Breast epithelium (tissue), 4 donors: ENCODE measurements at regions not wholly inside any gene's neighbourhood (a gene's known extent, or its start where the extent isn't known, plus 50 kb on each side); places are given as distances from the start of the nearest gene placed in this dataset.

Experiments
- DNase-seq, 2 donors: peaks; one replicate each; pipeline ENCODE4 v3.0.0-alpha.2; 2019; ENCODE audit warnings: low spot score in 2 of 2
- H3K27ac ChIP-seq, 2 donors: fragments of 200-600 bp; sonication (generic) in 1 of 2; one replicate each; pipeline ENCODE4 v1.5.1; 2016 to 2019; ENCODE audit warnings: mild to moderate bottlenecking in 1 of 2
- H3K27me3 ChIP-seq, 2 donors: fragments of 200-600 bp; sonication (generic) in 1 of 2; one replicate each; pipeline versions ENCODE4 v1.5.1 to v1.6.0; 2017 to 2019; ENCODE audit warnings: control low read depth in 1 of 2, mild to moderate bottlenecking in 1 of 2
- H3K36me3 ChIP-seq: fragments of 200-600 bp; one replicate; pipeline ENCODE4 v1.5.1; 2019
- H3K4me1 ChIP-seq, 2 donors: fragments of 200-600 bp; sonication (generic); one replicate each; pipeline ENCODE4 v1.5.1; 2016 to 2019; ENCODE audit warnings: control low read depth in 1 of 2
- H3K4me3 ChIP-seq, 3 donors: fragments of 200-600 bp; sonication (generic); 1 replicate in 2 of 3; 2 replicates in 1 of 3; pipeline ENCODE4 v1.5.1; 2016 to 2019; ENCODE audit warnings: mild to moderate bottlenecking in 3 of 3, moderate library complexity in 2 of 3
- H3K9me3 ChIP-seq, 2 donors: fragments of 200-600 bp; sonication (generic) in 1 of 2; one replicate each; pipeline ENCODE4 v1.5.1; 2016 to 2019; ENCODE audit warnings: control low read depth in 1 of 2
- CTCF ChIP-seq, 3 donors: fragments of 450-650 bp; IDR thresholded peaks; one replicate each; pipeline ENCODE4 v1.5.1; 2016 to 2017; ENCODE audit warnings: antibody characterized with exemption in 3 of 3, mild to moderate bottlenecking in 3 of 3, moderate library complexity in 3 of 3
- POLR2A ChIP-seq: fragments of 450-650 bp; IDR thresholded peaks from one replicate; pipeline ENCODE4 v1.6.1; 2016; ENCODE audit warnings: antibody characterized with exemption, mild to moderate bottlenecking, moderate library complexity
- POLR2AphosphoS5 ChIP-seq, 3 donors: sonication (generic); formaldehyde crosslinking; IDR thresholded peaks; one replicate each; pipeline ENCODE4 v1.6.1; 2017; ENCODE audit warnings: antibody characterized with exemption in 3 of 3
- intact Hi-C: fragments of 100-400 bp; cut with DNase I; formaldehyde crosslinking; loops from one replicate; pipeline ENCODE4 v1.15.1; 2023; ENCODE audit warnings: low total_unique reads

GRCh38 chr18:61108706-61109105, 224.5 kb upstream of the CDH20 start:
- no peaks in the 10 kb centered on the region for H3K36me3 ChIP-seq
- H3K9me3 ChIP-seq: no peaks in the 10 kb centered on the region
- TF ChIP-seq POLR2A (no peak), CTCF (IDR thresholded peaks at IDR 0.05) (no peak), POLR2AphosphoS5 (IDR thresholded peaks at IDR 0.05) (no peak)
- H3K27ac ChIP-seq: no peak overlapping the region
- H3K4me1 ChIP-seq: no peaks in the 10 kb centered on the region
- no peak overlapping the region for H3K4me3 ChIP-seq
- H3K27me3 ChIP-seq: no peaks in the 10 kb centered on the region
- intact Hi-C loops: no loop called here
- no peak for DNase-seq

- no peaks in the 10 kb centered on the region for H3K36me3 ChIP-seq
- no peaks in the 10 kb centered on the region for H3K9me3 ChIP-seq
- no peaks in the 10 kb centered on the region for H3K4me1 ChIP-seq
- no peaks in the 10 kb centered on the region for H3K27me3 ChIP-seq
- no peak overlapping the region for H3K4me3 ChIP-seq
- intact Hi-C loops: no loop called here
- TF ChIP-seq CTCF (IDR thresholded peaks at IDR 0.05) (no peak), POLR2A (no peak)
- no peak for DNase-seq
- H3K27ac ChIP-seq: no peak overlapping the region
Observed at GRCh38 chr18:61123309-61123708, 209.9 kb upstream of the CDH20 start.

- no peak for DNase-seq
Observed at GRCh38 chr18:61127714-61128467, 205.3 kb upstream of the CDH20 start.

GRCh38 chr18:61129001-61129400, 204.2 kb upstream of the CDH20 start:
- Histone ChIP-seq H3K36me3 (no peaks in the 10 kb centered on the region), H3K4me1 (no peaks in the 10 kb centered on the region), H3K27ac (no peak overlapping the region), H3K9me3 (no peaks in the 10 kb centered on the region), H3K4me3 (no peak overlapping the region), H3K27me3 (no peaks in the 10 kb centered on the region)
- DNase-seq: no peak
- TF ChIP-seq POLR2A: no peak
- TF ChIP-seq CTCF (IDR thresholded peaks at IDR 0.05): no peak
- no peak for TF ChIP-seq POLR2AphosphoS5 (IDR thresholded peaks at IDR 0.05)
- intact Hi-C loops: no loop called here

More at GRCh38 chr18:61127714-61128467, 205.3 kb upstream of the CDH20 start:
- intact Hi-C loops: no loop called here
- Histone ChIP-seq H3K27me3 (no peaks in the 10 kb centered on the region), H3K36me3 (no peaks in the 10 kb centered on the region), H3K9me3 (no peaks in the 10 kb centered on the region), H3K4me3 (no peak overlapping the region), H3K27ac (no peak overlapping the region), H3K4me1 (no peaks in the 10 kb centered on the region)
- no peak for TF ChIP-seq CTCF (IDR thresholded peaks at IDR 0.05)
- TF ChIP-seq POLR2AphosphoS5 (IDR thresholded peaks at IDR 0.05): no peak
- TF ChIP-seq POLR2A: no peak

- intact Hi-C loops: no loop called here
- Histone ChIP-seq H3K4me3 (no peak overlapping the region), H3K27ac (no peak overlapping the region), H3K4me1 (no peaks in the 10 kb centered on the region), H3K36me3 (no peaks in the 10 kb centered on the region), H3K27me3 (no peaks in the 10 kb centered on the region), H3K9me3 (no peaks in the 10 kb centered on the region)
- no peak for DNase-seq
- TF ChIP-seq CTCF (IDR thresholded peaks at IDR 0.05): no peak
- TF ChIP-seq POLR2AphosphoS5 (IDR thresholded peaks at IDR 0.05): no peak
- TF ChIP-seq POLR2A: no peak
Observed at GRCh38 chr18:61132031-61132430, 201.2 kb upstream of the CDH20 start.
